Karpas-422 (cell line): ENCODE measurements at regions not wholly inside any gene's neighbourhood (a gene's known extent, or its start where the extent isn't known, plus 50 kb on each side); places are given as distances from the start of the nearest gene placed in this dataset.

Source experiments
- DNase-seq: peaks from one replicate; pipeline ENCODE4 v3.0.0-alpha.2; 2015
- H2AFZ ChIP-seq: fragments of 200-600 bp; sonication (generic); 2 replicates; pipeline ENCODE4 v1.6.1; 2014; ENCODE audit warnings: antibody characterized with exemption, low read length, mixed read lengths
- H3K27ac ChIP-seq: fragments of 200-600 bp; sonication (generic); 2 replicates; pipeline ENCODE4 v1.5.1; 2014; ENCODE audit warnings: mild to moderate bottlenecking, low read length, moderate library complexity
- H3K27me3 ChIP-seq: fragments of 200-600 bp; sonication (generic); 2 replicates; pipeline ENCODE4 v1.6.1; 2014; ENCODE audit warnings: low read length, mixed read lengths
- H3K36me3 ChIP-seq: fragments of 200-600 bp; sonication (generic); 2 replicates; pipeline ENCODE4 v1.6.1; 2014; ENCODE audit warnings: low read length, mixed read lengths; ENCODE audit not compliant: insufficient read depth
- H3K4me1 ChIP-seq: fragments of 200-600 bp; sonication (generic); 2 replicates; pipeline ENCODE4 v1.6.1; 2014; ENCODE audit warnings: mild to moderate bottlenecking, low read length, mixed read lengths
- H3K4me2 ChIP-seq: fragments of 200-600 bp; sonication (generic); 2 replicates; pipeline ENCODE4 v1.6.1; 2014; ENCODE audit warnings: low read length, low read depth, mild to moderate bottlenecking; ENCODE audit not compliant: poor library complexity, severe bottlenecking
- H3K4me3 ChIP-seq: fragments of 200-600 bp; sonication (generic); 2 replicates; pipeline ENCODE4 v1.5.1; 2014; ENCODE audit warnings: mild to moderate bottlenecking, antibody characterized with exemption, low read length, mixed read lengths
- H3K79me2 ChIP-seq: fragments of 200-600 bp; sonication (generic); 2 replicates; pipeline ENCODE4 v1.6.1; 2014; ENCODE audit warnings: mild to moderate bottlenecking, low read length, mixed read lengths
- H3K9ac ChIP-seq: fragments of 200-600 bp; sonication (generic); 2 replicates; pipeline ENCODE4 v1.6.0; 2014; ENCODE audit warnings: low read length
- H3K9me2 ChIP-seq: fragments of 200-600 bp; sonication (generic), shearing (Covaris generic); replicated peaks from 2 replicates; pipeline ENCODE4 v1.6.0; 2014; ENCODE audit warnings: mild to moderate bottlenecking, low read length, moderate library complexity; ENCODE audit not compliant: insufficient read depth
- H3K9me3 ChIP-seq: fragments of 300-700, 200-600 bp; sonication (generic); 2 replicates; pipeline ENCODE4 v1.6.1; 2014; ENCODE audit warnings: low read length, mixed read lengths
- H4K20me1 ChIP-seq: fragments of 200-600 bp; sonication (generic); 2 replicates; pipeline ENCODE4 v1.6.1; 2014; ENCODE audit warnings: mild to moderate bottlenecking, antibody characterized with exemption, low read length, low read depth; ENCODE audit not compliant: insufficient read depth

DNA sequence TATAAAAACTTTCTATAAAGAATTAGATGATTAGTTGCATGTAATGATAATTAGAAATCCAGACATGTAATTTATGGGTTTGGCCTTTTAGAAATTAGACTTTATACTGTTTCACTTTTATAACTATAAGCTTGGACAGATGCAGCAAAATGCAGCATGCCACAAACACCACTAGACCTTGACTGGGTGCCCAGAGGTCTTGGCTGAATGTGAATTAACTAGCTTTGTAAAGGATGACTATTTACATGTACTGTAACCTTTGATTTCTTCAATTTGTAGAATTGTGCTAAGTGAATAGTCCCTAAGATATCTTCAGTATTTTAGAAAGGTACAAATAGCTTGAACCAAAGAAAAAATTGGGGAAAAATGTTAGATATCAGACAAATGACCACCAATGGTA, 2168.1 kb downstream of the MAT2B start:
- Histone ChIP-seq H3K9me3 (peaks cover 23% of the 10 kb centered on the region), H3K4me3 (no peak overlapping the region), H2AFZ (no peak overlapping the region), H3K36me3 (no peaks in the 10 kb centered on the region), H3K9ac (no peak overlapping the region), H3K4me2 (no peak overlapping the region), H4K20me1 (no peaks in the 10 kb centered on the region), H3K27me3 (no peaks in the 10 kb centered on the region), H3K79me2 (no peaks in the 10 kb centered on the region), H3K4me1 (no peaks in the 10 kb centered on the region), H3K9me2 (no peaks in the 10 kb centered on the region), H3K27ac (no peak overlapping the region)
- no peak for DNase-seq

DNA sequence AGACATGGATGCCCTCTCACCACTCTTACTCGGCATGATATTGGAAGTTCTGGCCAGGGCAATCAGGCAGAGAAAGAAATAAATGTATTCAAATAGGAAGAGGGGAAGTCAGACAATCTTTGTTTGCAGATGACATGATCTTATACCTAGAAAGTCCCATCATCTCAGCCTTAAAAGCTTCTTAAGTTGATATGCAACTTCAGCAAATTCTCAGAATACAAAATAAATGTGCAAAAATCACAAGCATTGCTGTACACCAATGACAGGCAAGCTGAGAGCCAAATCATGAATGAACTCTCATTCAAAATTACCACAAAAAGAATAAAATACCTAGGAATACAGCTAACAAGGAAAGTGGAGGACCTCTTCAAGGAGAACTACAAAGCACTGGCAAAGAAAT, 2190.4 kb downstream of the MAT2B start:
- H2AFZ ChIP-seq = no peak overlapping the region
- no peaks in the 10 kb centered on the region for H3K36me3 ChIP-seq
- no peak overlapping the region for H3K27ac ChIP-seq
- no peak overlapping the region for H3K4me2 ChIP-seq
- no peaks in the 10 kb centered on the region for H3K27me3 ChIP-seq
- H3K9me3 ChIP-seq = peaks cover 11% of the 10 kb centered on the region
- H3K79me2 ChIP-seq = no peaks in the 10 kb centered on the region
- H3K4me3 ChIP-seq = no peak overlapping the region
- no peak for DNase-seq
- H3K9ac ChIP-seq = no peak overlapping the region
- H3K4me1 ChIP-seq = no peaks in the 10 kb centered on the region
- no peaks in the 10 kb centered on the region for H3K9me2 ChIP-seq
- no peaks in the 10 kb centered on the region for H4K20me1 ChIP-seq

DNA sequence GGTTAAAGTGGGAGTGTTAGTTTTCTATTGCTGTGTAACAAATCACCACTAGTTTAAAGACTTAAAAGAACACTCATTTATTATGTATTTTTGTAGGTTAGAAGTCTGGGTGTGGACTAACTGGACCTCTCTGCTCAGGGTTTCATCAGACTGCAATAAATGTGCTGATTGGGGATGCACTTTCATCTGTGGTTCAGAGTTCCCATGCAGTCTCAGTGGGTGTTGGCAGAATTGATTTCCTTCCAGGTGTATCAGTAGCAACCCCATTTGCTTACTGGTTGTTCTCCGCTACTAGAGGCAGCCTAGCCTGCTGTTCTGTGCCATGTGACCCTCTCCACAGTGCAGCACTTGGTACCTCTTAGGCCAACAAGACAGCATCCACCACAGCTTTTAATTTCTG, 2200.5 kb downstream of the MAT2B start:
- Histone ChIP-seq H3K9me2 (no peaks in the 10 kb centered on the region), H3K79me2 (no peaks in the 10 kb centered on the region), H3K4me2 (no peak overlapping the region), H3K4me3 (no peak overlapping the region), H2AFZ (no peak overlapping the region), H3K9ac (no peak overlapping the region), H3K27ac (no peak overlapping the region), H3K36me3 (no peaks in the 10 kb centered on the region), H3K9me3 (peaks cover 20% of the 10 kb centered on the region), H3K4me1 (no peaks in the 10 kb centered on the region), H4K20me1 (no peaks in the 10 kb centered on the region), H3K27me3 (no peaks in the 10 kb centered on the region)
- DNase-seq = no peak

DNA sequence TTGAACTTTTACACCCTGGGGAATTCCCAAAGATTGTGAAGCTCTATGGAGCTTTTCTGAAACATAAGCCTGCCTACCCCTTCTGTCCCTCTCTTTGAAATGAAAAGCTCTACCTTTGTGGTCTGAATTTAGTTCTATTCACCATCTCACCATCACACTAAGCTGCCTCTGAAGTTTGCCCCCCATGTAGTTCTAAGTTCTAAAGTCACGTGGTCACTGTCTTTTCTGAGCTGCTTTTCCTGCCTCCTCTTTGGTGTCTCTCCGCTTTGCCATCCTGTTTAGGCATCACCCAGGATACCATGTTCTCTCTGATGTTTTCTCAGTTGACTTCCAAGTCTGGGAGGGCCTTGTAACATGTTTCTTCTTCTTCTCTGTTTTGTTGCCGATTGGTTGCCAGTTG, 2206.6 kb downstream of the MAT2B start:
- no peaks in the 10 kb centered on the region for H3K79me2 ChIP-seq
- H3K9ac ChIP-seq = no peak overlapping the region
- no peak overlapping the region for H3K4me2 ChIP-seq
- H3K27ac ChIP-seq = no peak overlapping the region
- DNase-seq = no peak
- no peaks in the 10 kb centered on the region for H3K27me3 ChIP-seq
- peaks cover 28% of the 10 kb centered on the region for H3K9me3 ChIP-seq
- H3K9me2 ChIP-seq = no peaks in the 10 kb centered on the region
- no peaks in the 10 kb centered on the region for H3K36me3 ChIP-seq
- H3K4me1 ChIP-seq = no peaks in the 10 kb centered on the region
- H3K4me3 ChIP-seq = no peak overlapping the region
- no peaks in the 10 kb centered on the region for H4K20me1 ChIP-seq
- H2AFZ ChIP-seq = no peak overlapping the region

DNA sequence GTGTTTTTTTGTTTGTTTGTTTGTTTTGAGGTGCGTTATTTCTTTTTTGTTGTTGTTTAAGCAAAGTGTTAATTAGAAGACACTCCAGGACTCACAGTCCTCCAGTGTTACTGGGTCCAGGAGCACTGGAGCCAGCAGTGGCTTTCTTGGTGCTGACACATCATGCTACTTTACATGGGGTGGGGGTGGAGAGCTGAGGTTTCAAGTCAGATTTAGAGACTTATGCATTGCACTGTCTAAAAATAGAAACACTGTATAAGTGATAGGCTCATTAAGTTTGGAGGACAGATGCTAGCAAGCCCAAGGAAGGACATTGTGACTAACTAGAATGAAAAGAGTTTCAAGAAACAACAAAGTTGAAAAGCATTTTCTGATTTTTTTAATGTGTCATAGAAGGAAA, 2209.2 kb downstream of the MAT2B start:
- Histone ChIP-seq H2AFZ (no peak overlapping the region), H3K4me1 (no peaks in the 10 kb centered on the region), H3K4me3 (no peak overlapping the region), H3K79me2 (no peaks in the 10 kb centered on the region), H3K9ac (no peak overlapping the region), H3K9me3 (peaks cover 32% of the 10 kb centered on the region), H3K27me3 (no peaks in the 10 kb centered on the region), H3K4me2 (no peak overlapping the region), H4K20me1 (no peaks in the 10 kb centered on the region), H3K36me3 (no peaks in the 10 kb centered on the region), H3K27ac (no peak overlapping the region), H3K9me2 (no peaks in the 10 kb centered on the region)
- no peak for DNase-seq

DNA sequence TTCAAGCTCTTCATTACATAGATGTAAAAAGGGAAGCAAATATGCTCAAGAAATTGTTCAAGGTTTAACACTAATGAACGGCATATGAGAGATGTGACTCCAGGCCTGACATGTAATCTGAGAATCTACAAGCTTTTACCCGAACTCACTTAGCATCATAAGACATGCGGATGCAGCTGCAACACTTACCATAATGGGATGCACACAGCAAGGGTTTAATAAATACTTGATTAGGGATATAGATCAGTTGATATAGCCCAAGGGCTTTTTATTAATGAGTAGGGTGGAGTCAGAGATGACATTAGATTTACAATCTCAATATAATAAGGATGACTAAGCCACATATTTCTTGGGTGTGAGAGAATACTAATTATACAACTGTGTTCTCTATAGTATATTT, 2215.5 kb downstream of the MAT2B start:
- Histone ChIP-seq H2AFZ (no peak overlapping the region), H3K4me1 (no peaks in the 10 kb centered on the region), H4K20me1 (no peaks in the 10 kb centered on the region), H3K4me2 (no peak overlapping the region), H3K36me3 (no peaks in the 10 kb centered on the region), H3K9ac (no peak overlapping the region), H3K9me2 (no peaks in the 10 kb centered on the region), H3K4me3 (no peak overlapping the region), H3K27me3 (no peaks in the 10 kb centered on the region), H3K79me2 (no peaks in the 10 kb centered on the region), H3K9me3 (peaks cover 32% of the 10 kb centered on the region), H3K27ac (no peak overlapping the region)
- no peak for DNase-seq

DNA sequence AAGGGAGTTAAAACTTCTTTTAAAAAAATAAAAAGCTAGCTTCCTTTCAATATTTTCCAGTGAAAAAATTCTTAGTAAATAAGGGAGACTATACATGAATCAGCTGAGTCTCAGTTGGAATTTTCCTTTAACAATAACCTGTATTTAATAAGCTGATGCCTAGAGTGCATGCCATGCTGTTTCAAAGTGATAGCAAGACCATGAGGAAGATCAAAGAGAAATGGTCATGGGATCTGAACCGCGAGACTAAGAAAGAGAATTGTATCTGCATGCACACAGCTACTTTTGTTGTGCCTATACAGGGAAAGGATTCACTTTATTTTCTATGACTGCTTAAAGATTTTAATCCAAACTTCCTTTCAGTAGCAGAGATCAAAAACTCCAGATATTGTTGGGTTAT, 2217.0 kb downstream of the MAT2B start:
- no peak for DNase-seq
- Histone ChIP-seq H3K9me2 (no peaks in the 10 kb centered on the region), H3K4me1 (no peaks in the 10 kb centered on the region), H3K4me3 (no peak overlapping the region), H3K79me2 (no peaks in the 10 kb centered on the region), H3K27ac (no peak overlapping the region), H2AFZ (no peak overlapping the region), H3K9me3 (peaks cover 27% of the 10 kb centered on the region), H3K36me3 (no peaks in the 10 kb centered on the region), H3K9ac (no peak overlapping the region), H4K20me1 (no peaks in the 10 kb centered on the region), H3K4me2 (no peak overlapping the region), H3K27me3 (no peaks in the 10 kb centered on the region)

DNA sequence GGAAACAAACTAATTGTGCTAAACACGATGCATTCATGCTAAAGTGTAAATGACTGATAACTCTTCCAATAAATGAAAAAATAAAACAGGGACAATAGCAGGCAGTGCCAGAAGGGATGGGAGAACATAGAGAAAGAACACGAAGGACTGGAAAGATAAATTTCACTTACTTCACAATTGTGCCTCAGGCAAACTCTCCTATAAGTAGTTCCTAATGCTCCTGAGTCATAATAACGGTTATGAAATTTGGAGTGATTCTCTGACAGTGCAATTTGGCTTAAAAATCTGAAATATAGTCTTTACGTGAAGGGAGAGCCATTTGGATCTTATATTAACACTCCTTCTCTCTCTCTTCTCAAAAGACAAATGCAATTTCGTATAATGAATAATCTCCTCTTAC, 2218.5 kb downstream of the MAT2B start:
- no peaks in the 10 kb centered on the region for H3K36me3 ChIP-seq
- no peak for DNase-seq
- no peaks in the 10 kb centered on the region for H3K9me2 ChIP-seq
- no peak overlapping the region for H3K4me3 ChIP-seq
- no peak overlapping the region for H3K4me2 ChIP-seq
- H3K9me3 ChIP-seq = peaks cover 24% of the 10 kb centered on the region
- no peak overlapping the region for H2AFZ ChIP-seq
- H3K9ac ChIP-seq = no peak overlapping the region
- no peaks in the 10 kb centered on the region for H3K27me3 ChIP-seq
- H3K79me2 ChIP-seq = no peaks in the 10 kb centered on the region
- H3K4me1 ChIP-seq = no peaks in the 10 kb centered on the region
- no peaks in the 10 kb centered on the region for H4K20me1 ChIP-seq
- H3K27ac ChIP-seq = no peak overlapping the region

DNA sequence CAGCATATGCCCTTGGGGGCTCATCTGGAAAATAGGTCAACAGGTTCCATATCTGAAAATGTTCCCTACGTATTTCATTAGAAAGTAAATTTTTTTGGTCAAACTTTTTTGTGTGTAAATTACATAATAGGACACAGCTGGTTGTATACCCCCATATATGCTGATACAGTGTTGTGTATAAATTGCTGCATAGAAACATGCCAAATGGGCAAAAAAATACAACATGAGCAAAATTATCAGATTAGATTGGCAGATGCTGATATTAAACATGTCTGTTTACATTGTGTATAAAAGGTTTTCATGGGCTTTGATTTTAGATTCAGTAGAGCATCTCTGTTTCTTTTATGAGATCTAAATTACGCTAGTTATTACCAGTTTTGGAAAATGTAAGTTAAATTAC, 2223.0 kb downstream of the MAT2B start:
- Histone ChIP-seq H3K27me3 (no peaks in the 10 kb centered on the region), H3K79me2 (no peaks in the 10 kb centered on the region), H4K20me1 (no peaks in the 10 kb centered on the region), H3K9me2 (no peaks in the 10 kb centered on the region), H3K36me3 (no peaks in the 10 kb centered on the region), H3K27ac (no peak overlapping the region), H3K4me3 (no peak overlapping the region), H2AFZ (no peak overlapping the region), H3K9ac (no peak overlapping the region), H3K9me3 (peaks cover 18% of the 10 kb centered on the region), H3K4me1 (no peaks in the 10 kb centered on the region), H3K4me2 (no peak overlapping the region)
- no peak for DNase-seq
